ENCODE measurements at regions not wholly inside any gene's neighbourhood (a gene's known extent, or its start where the extent isn't known, plus 50 kb on each side); places are given as distances from the start of the nearest gene placed in this dataset.
"Not testable (repeated sequence)": the region's sequence is repeated elsewhere in the genome, so short reads cannot be mapped to it uniquely, and the experiment has no call there.

DNA sequence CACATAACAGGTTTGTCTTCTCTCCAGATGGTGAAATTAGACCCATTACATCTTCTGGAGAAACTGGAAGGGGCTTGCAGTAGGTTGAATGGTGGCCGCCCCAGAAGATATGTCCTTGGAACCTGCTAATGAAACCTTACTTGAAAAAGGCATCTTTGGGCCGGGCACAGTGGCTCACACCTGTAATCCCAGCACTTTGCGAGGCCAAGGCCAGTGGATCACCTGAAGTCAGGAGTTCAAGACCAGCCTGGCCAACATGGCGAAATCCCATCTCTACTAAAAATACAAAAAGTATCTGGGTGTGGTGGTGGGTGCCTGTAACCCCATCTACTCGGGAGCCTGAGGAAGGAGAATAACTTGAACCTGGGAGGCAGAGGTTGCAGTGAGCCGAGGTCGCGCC, 53.2 kb upstream of the SH3PXD2B start:
- not testable (repeated sequence) for H3K4me3 ChIP-seq; H3K4me1 ChIP-seq (ENCODE audit: insufficient read depth); H3K27ac Mint-ChIP-seq; H3K36me3 ChIP-seq (ENCODE audit: insufficient read depth); DNase-seq (ENCODE audit: low spot score); ATAC-seq; H3K36me3 Mint-ChIP-seq (ENCODE audit: low read depth); H3K4me1 Mint-ChIP-seq; H3K9me2 ChIP-seq (ENCODE audit: insufficient read depth); H3F3A ChIP-seq (replicated peaks; ENCODE audit: low read depth); H3K27ac ChIP-seq (ENCODE audit: low read depth); H3K4me2 ChIP-seq; H2AFZ ChIP-seq; H3K4me3 Mint-ChIP-seq; H4K20me1 ChIP-seq (replicated peaks; ENCODE audit: insufficient read depth); H3K79me2 ChIP-seq (replicated peaks; ENCODE audit: insufficient read depth); H3K27me3 ChIP-seq (ENCODE audit: insufficient read depth)
- peaks cover 16% of the 10 kb centered on the region for H3K27me3 Mint-ChIP-seq (ENCODE audit: insufficient read depth, low read depth, poor library complexity)
- peaks cover 20% of the 10 kb centered on the region for H3K9me3 Mint-ChIP-seq

DNA sequence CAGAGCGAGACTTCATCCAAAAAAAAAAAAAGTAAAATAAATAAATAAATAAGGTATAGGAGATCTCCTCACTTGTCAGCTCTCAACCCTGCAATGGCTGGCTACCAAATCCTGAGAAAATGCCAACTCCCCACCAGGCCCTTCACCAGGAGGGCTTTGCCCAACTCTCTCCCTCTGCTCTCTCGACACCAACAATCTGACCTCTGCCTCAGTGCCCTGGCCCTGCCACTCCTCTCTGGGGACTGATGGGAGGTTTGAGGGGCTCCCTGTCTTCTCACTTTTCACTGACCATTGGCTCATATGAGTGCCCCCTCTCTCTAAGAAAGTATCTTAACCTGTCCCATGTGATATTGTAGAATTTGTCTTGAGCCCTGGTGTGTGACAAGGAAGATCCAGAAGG, 52.6 kb upstream of the SH3PXD2B start:
- Histone ChIP-seq H3K27ac (ENCODE audit: low read depth) (no peak overlapping the region), H2AFZ (no peak overlapping the region), H3K4me2 (no peak overlapping the region), H3K27me3 (ENCODE audit: insufficient read depth) (no peaks in the 10 kb centered on the region), H3K9me2 (ENCODE audit: insufficient read depth) (0 out of 2 replicates have a peak, but pooled peaks cover 6% of the 10 kb centered on the region), H3K36me3 (ENCODE audit: insufficient read depth) (no peaks in the 10 kb centered on the region; the same call in 1 of the 2 replicates), H3F3A (replicated peaks; ENCODE audit: low read depth) (no peaks in the 10 kb centered on the region), H3K79me2 (replicated peaks; ENCODE audit: insufficient read depth) (no peaks in the 10 kb centered on the region), H3K4me1 (ENCODE audit: insufficient read depth) (no peaks in the 10 kb centered on the region), H4K20me1 (replicated peaks; ENCODE audit: insufficient read depth) (no peaks in the 10 kb centered on the region), H3K4me3 (no peak overlapping the region)
- Mint-ChIP-seq H3K27me3 (ENCODE audit: insufficient read depth, low read depth, poor library complexity) (peaks cover 16% of the 10 kb centered on the region), H3K27ac (no peak overlapping the region), H3K4me1 (peaks cover 2% of the 10 kb centered on the region; the same call in 1 of the 3 replicates), H3K9me3 (peaks cover 15% of the 10 kb centered on the region), H3K36me3 (ENCODE audit: low read depth) (peaks cover 3% of the 10 kb centered on the region; the same call in 2 of the 3 replicates), H3K4me3 (no peak overlapping the region; the same call in 2 of the 3 replicates)
- ATAC-seq = no peak
- no peak for DNase-seq (ENCODE audit: low spot score)
- TF ChIP-seq, protein P1, sequence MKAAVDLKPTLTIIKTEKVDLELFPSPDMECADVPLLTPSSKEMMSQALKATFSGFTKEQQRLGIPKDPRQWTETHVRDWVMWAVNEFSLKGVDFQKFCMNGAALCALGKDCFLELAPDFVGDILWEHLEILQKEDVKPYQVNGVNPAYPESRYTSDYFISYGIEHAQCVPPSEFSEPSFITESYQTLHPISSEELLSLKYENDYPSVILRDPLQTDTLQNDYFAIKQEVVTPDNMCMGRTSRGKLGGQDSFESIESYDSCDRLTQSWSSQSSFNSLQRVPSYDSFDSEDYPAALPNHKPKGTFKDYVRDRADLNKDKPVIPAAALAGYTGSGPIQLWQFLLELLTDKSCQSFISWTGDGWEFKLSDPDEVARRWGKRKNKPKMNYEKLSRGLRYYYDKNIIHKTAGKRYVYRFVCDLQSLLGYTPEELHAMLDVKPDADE (IDR thresholded peaks at IDR 0.05) = no peak
- TF ChIP-seq, protein P2, sequence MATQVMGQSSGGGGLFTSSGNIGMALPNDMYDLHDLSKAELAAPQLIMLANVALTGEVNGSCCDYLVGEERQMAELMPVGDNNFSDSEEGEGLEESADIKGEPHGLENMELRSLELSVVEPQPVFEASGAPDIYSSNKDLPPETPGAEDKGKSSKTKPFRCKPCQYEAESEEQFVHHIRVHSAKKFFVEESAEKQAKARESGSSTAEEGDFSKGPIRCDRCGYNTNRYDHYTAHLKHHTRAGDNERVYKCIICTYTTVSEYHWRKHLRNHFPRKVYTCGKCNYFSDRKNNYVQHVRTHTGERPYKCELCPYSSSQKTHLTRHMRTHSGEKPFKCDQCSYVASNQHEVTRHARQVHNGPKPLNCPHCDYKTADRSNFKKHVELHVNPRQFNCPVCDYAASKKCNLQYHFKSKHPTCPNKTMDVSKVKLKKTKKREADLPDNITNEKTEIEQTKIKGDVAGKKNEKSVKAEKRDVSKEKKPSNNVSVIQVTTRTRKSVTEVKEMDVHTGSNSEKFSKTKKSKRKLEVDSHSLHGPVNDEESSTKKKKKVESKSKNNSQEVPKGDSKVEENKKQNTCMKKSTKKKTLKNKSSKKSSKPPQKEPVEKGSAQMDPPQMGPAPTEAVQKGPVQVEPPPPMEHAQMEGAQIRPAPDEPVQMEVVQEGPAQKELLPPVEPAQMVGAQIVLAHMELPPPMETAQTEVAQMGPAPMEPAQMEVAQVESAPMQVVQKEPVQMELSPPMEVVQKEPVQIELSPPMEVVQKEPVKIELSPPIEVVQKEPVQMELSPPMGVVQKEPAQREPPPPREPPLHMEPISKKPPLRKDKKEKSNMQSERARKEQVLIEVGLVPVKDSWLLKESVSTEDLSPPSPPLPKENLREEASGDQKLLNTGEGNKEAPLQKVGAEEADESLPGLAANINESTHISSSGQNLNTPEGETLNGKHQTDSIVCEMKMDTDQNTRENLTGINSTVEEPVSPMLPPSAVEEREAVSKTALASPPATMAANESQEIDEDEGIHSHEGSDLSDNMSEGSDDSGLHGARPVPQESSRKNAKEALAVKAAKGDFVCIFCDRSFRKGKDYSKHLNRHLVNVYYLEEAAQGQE (IDR thresholded peaks at IDR 0.05; ENCODE audit: unreplicated experiment) = no peak
- TF ChIP-seq, protein P3, sequence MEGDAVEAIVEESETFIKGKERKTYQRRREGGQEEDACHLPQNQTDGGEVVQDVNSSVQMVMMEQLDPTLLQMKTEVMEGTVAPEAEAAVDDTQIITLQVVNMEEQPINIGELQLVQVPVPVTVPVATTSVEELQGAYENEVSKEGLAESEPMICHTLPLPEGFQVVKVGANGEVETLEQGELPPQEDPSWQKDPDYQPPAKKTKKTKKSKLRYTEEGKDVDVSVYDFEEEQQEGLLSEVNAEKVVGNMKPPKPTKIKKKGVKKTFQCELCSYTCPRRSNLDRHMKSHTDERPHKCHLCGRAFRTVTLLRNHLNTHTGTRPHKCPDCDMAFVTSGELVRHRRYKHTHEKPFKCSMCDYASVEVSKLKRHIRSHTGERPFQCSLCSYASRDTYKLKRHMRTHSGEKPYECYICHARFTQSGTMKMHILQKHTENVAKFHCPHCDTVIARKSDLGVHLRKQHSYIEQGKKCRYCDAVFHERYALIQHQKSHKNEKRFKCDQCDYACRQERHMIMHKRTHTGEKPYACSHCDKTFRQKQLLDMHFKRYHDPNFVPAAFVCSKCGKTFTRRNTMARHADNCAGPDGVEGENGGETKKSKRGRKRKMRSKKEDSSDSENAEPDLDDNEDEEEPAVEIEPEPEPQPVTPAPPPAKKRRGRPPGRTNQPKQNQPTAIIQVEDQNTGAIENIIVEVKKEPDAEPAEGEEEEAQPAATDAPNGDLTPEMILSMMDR (conservative IDR thresholded peaks at IDR 0.05; ENCODE audit: low read depth in 2 of 2) = no peak
- TF ChIP-seq ZNF114 (CRISPR knock-in tag; IDR thresholded peaks at IDR 0.05) = no peak
- no peak for TF ChIP-seq EZH2phosphoT487 (IDR thresholded peaks at IDR 0.05; ENCODE audit: unreplicated experiment)
- TF ChIP-seq JUNB (IDR thresholded peaks at IDR 0.05; ENCODE audit: unreplicated experiment) = no peak
- TF ChIP-seq STAT1 (IDR thresholded peaks at IDR 0.05; ENCODE audit: unreplicated experiment) = no peak
- no peak for TF ChIP-seq CREB1 (CRISPR knock-in tag; IDR thresholded peaks at IDR 0.05; ENCODE audit: low read depth)
- TF ChIP-seq, protein P4, sequence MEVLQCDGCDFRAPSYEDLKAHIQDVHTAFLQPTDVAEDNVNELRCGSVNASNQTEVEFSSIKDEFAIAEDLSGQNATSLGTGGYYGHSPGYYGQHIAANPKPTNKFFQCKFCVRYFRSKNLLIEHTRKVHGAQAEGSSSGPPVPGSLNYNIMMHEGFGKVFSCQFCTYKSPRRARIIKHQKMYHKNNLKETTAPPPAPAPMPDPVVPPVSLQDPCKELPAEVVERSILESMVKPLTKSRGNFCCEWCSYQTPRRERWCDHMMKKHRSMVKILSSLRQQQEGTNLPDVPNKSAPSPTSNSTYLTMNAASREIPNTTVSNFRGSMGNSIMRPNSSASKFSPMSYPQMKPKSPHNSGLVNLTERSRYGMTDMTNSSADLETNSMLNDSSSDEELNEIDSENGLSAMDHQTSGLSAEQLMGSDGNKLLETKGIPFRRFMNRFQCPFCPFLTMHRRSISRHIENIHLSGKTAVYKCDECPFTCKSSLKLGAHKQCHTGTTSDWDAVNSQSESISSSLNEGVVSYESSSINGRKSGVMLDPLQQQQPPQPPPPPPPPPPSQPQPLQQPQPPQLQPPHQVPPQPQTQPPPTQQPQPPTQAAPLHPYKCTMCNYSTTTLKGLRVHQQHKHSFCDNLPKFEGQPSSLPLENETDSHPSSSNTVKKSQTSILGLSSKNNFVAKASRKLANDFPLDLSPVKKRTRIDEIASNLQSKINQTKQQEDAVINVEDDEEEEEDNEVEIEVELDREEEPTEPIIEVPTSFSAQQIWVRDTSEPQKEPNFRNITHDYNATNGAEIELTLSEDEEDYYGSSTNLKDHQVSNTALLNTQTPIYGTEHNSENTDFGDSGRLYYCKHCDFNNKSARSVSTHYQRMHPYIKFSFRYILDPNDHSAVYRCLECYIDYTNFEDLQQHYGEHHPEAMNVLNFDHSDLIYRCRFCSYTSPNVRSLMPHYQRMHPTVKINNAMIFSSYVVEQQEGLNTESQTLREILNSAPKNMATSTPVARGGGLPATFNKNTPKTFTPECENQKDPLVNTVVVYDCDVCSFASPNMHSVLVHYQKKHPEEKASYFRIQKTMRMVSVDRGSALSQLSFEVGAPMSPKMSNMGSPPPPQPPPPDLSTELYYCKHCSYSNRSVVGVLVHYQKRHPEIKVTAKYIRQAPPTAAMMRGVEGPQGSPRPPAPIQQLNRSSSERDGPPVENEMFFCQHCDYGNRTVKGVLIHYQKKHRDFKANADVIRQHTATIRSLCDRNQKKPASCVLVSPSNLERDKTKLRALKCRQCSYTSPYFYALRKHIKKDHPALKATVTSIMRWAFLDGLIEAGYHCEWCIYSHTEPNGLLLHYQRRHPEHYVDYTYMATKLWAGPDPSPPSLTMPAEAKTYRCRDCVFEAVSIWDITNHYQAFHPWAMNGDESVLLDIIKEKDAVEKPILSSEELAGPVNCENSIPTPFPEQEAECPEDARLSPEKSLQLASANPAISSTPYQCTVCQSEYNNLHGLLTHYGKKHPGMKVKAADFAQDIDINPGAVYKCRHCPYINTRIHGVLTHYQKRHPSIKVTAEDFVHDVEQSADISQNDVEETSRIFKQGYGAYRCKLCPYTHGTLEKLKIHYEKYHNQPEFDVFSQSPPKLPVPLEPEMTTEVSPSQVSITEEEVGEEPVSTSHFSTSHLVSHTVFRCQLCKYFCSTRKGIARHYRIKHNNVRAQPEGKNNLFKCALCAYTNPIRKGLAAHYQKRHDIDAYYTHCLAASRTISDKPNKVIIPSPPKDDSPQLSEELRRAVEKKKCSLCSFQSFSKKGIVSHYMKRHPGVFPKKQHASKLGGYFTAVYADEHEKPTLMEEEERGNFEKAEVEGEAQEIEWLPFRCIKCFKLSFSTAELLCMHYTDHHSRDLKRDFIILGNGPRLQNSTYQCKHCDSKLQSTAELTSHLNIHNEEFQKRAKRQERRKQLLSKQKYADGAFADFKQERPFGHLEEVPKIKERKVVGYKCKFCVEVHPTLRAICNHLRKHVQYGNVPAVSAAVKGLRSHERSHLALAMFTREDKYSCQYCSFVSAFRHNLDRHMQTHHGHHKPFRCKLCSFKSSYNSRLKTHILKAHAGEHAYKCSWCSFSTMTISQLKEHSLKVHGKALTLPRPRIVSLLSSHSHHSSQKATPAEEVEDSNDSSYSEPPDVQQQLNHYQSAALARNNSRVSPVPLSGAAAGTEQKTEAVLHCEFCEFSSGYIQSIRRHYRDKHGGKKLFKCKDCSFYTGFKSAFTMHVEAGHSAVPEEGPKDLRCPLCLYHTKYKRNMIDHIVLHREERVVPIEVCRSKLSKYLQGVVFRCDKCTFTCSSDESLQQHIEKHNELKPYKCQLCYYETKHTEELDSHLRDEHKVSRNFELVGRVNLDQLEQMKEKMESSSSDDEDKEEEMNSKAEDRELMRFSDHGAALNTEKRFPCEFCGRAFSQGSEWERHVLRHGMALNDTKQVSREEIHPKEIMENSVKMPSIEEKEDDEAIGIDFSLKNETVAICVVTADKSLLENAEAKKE (CRISPR knock-in tag; IDR thresholded peaks at IDR 0.05) = no peak
- TF ChIP-seq NANOG (IDR thresholded peaks at IDR 0.05; ENCODE audit: borderline replicate concordance) = no peak
